Tibial nerve (tissue), 4 donors: ENCODE measurements at regions not wholly inside any gene's neighbourhood (a gene's known extent, or its start where the extent isn't known, plus 50 kb on each side); places are given as distances from the start of the nearest gene placed in this dataset.

ENCODE experiments used
- EP300 ChIP-seq, 2 donors: sonication (generic); formaldehyde crosslinking; IDR thresholded peaks; one replicate each; pipeline ENCODE4 v1.6.1; 2017; ENCODE audit warnings: antibody characterized with exemption in 2 of 2, mild to moderate bottlenecking in 1 of 2
- TF ChIP-seq, protein P1 (sequence below), 5 experiments: fragments of 200-600 bp in 3 of 5; fragments of 450-650 bp in 2 of 5; sonication (generic) in 3 of 5; IDR thresholded peaks; one replicate each; pipeline ENCODE4 v1.5.1; 2016 to 2019; ENCODE audit warnings: antibody characterized with exemption in 5 of 5, mild to moderate bottlenecking in 3 of 5, moderate library complexity in 2 of 5

DNA sequence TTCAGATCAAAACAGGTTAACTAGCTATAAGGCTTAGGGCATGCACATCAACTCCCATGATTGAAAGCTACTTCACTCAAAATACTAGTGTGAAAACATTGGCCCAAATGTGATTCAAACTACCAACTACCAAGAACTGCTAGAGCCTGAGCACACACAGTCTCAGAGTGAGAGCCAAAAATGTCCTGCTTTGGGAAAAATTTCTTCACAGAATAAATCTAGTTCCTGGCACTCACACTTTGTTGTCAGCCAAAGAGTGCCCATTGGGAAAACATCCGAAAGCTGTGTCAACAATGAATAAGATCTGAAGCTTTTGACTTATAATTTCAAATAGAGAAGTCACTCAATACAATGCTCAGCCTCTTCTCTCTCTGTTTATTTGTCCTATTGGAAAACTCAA lies 182.7 kb downstream of the LRATD1 start:
- TF ChIP-seq, protein P1, sequence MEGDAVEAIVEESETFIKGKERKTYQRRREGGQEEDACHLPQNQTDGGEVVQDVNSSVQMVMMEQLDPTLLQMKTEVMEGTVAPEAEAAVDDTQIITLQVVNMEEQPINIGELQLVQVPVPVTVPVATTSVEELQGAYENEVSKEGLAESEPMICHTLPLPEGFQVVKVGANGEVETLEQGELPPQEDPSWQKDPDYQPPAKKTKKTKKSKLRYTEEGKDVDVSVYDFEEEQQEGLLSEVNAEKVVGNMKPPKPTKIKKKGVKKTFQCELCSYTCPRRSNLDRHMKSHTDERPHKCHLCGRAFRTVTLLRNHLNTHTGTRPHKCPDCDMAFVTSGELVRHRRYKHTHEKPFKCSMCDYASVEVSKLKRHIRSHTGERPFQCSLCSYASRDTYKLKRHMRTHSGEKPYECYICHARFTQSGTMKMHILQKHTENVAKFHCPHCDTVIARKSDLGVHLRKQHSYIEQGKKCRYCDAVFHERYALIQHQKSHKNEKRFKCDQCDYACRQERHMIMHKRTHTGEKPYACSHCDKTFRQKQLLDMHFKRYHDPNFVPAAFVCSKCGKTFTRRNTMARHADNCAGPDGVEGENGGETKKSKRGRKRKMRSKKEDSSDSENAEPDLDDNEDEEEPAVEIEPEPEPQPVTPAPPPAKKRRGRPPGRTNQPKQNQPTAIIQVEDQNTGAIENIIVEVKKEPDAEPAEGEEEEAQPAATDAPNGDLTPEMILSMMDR (IDR thresholded peaks at IDR 0.05): no peak
- TF ChIP-seq EP300 (IDR thresholded peaks at IDR 0.05): peak in 1 of 2 donors; percentile 80
